GOT3 (cell line): ENCODE measurements at regions not wholly inside any gene's neighbourhood (a gene's known extent, or its start where the extent isn't known, plus 50 kb on each side); places are given as distances from the start of the nearest gene placed in this dataset.

ENCODE experiments used
- DNase-seq: peaks from one replicate; lab custom pipeline; 2025; ENCODE audit warnings: mixed read lengths; lab: John Stamatoyannopoulos, UW

DNA sequence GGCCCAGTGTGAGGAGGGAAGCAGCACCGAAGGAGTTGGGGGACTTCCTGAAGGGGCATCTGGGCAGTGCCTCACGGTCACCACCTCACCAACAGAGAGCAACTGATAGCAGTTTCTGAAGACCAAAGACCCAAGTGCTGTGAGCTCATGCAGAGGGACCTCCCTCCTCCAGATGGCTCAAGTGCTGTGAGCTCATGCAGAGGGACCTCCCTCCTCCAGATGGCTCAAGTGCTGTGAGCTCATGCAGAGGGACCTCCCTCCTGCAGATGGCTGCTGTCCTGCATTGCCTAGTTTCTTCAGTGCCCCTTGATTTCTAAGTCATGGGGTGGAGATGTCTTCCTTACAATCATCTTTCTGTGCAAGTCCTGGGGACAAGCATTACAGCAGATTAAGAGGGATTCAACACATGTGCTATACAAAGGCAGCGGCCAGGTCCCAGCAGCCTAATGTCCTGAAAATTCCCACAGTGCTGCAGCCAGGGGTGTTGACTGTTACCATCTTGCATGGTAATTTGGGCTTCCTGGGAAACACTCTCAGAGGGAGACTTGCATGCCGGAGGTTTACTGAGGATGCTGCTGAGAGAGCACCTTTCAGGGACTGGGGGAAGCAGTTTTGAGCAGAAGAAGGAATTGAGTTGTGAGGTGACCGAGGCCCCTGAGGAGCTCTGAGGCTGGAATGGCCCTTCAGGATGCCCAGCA, 409.3 kb downstream of the GALR1 start:
- DNase-seq, result no peak

GRCh38 chr18:77666613-77667012, 417.0 kb downstream of the GALR1 start:
- DNase-seq, result no peak

- DNase-seq, result no peak
Observed at GRCh38 chr18:77668219-77668618, 418.6 kb downstream of the GALR1 start.

GRCh38 chr18:77669331-77669730, 419.7 kb downstream of the GALR1 start:
- DNase-seq, result no peak

DNA sequence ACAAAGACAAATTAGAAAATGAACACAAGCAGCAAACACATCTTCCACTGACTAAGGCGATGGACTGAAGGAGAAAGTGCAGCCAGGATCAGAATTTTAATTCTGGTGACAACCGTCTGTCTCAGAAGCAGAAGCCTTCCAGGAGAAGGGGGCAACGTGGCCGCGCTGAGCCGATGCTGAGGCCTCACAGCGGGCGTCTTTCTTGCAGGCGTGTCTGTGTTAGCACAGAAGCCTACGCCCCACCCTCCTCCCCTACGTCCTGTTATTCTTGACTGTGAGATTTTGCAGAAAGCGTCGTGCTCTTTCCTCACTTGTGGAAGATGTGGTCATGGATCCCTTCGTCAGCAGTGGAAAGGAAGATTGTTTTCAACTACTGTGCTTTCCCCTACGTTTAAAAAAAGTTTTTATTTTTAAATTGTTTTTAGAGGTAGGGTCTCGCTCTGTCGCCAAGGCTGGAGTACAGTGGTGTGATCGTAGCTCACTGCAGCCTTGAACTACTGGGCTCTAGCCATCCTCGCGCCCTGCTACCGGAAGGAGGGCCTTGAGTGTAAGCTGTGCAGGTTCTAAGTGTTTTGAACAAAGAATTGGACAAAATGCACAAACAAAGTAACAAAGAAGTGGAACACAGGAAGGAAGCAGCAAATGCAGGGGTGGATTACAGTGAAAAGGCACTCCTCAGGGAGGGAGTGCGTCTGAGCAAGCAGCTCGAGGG, 422.0 kb downstream of the GALR1 start:
- no peak for DNase-seq

GRCh38 chr18:77676910-77677309, 427.3 kb downstream of the GALR1 start:
- DNase-seq, result no peak

DNA sequence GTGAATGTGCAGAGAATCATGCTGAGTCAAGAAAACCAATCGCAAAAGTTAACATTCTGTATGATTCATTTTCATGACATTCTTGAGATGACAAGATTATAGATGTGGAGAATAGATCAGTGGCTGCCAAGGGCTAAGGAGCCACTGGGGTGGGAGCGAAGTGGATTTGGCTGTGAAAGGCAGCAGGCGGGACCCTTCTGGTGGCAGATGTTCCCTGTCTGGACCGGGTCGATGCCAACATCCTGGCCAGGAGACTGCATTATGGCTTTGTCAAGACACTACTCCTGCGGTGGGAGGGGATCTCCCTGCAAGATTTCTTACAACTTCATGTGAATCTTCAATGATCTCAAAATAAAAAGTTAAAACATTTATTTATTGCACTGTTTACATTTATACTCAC, 427.9 kb downstream of the GALR1 start:
- no peak for DNase-seq

DNA sequence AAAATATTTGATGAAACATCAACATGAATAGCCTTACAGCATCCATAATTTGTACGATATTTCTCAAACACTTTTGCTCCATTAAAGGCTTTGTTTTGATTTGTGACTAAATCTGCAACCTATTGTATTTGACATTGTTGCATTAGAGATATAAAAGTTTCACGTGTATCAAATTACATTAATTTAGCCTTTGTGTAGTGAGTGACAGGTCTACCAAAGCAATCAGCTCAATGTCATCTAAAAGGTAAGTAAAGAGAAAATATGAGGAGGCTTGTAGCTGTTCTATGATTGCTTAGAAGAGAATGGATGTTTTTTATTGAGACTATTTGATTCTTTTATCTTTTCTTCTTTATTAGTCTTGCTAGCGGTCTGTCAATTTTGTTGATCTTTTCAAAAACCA, 430.2 kb downstream of the GALR1 start:
- DNase-seq, result no peak

- no peak for DNase-seq
Observed at GRCh38 chr18:77700051-77700450, 450.4 kb downstream of the GALR1 start.

- DNase-seq, result no peak
Observed at GRCh38 chr18:77701977-77702376, 452.3 kb downstream of the GALR1 start.

GRCh38 chr18:77702686-77703085, 453.0 kb downstream of the GALR1 start:
- DNase-seq, result no peak

- no peak for DNase-seq
Observed at GRCh38 chr18:77705301-77705700, 455.7 kb downstream of the GALR1 start.

DNA sequence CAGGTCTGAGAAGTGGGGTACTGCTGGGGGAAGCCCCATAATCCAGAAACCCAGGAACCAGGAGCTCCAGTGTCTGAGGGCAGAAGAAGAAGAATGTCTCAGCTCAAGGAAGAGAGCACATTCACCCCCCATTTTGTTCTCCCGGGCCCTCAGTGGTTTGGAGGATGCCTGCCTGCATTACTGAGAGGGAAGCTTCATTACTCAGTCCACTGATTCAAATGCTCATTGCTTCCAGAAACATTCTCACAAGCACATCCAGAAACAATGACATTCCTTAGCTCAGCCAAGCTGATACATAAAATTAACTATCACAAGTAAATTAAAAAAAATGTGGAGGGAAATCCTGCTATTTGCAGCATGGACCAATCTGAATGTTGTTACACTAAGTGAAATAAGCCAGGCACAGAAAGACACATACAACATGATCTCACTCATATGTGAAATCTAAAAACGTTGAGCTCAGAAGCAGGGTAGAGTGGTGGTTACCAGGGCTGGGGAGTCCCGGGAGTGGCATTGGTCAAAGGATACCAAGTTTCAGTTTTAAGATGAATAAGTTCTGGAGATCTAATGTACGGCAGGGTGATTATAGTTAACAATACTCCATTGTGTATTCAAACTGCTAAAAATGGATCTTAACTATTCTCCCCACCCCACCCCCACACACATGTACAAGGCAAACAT, 459.3 kb downstream of the GALR1 start:
- DNase-seq, result no peak

DNA sequence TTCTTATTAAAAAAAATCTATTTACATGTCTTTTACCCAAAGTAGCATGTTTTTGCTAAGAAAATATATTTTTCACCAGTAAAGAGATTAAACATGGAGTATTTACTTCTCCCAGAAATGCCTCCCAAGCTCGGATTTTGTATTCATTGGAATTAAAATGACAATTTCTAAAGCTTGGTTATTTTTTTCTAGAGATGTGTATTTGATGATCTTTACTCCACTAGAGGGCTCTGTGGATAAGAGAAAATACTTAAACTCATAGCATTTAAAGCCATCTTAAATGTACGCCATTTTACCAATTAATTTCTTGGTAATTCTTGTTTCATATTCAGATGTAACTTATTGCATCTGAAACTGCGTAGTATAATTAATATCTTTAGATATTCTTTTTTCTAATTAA, 461.4 kb downstream of the GALR1 start:
- no peak for DNase-seq

DNA sequence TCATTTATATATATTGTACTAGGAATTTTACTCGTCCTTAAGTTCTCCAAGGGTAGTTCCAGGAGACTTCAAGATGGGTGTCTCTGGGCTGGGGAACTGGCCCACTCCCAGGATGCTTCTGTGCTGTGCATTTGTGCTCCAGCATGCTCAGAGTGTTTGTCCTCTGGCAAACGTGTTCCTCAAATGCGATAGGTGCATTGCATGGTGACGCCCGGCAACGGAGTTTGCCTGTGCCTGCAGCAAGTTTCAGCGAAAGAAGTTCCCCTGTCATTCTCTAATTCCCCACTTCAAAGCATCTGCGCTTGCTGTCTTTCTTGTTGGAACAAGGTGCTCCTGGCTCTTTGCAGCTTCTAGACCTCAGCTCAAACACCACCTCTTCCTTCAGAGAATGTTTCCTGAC, 465.1 kb downstream of the GALR1 start:
- DNase-seq, result no peak

- DNase-seq, result no peak
Observed at GRCh38 chr18:77716282-77716681, 466.6 kb downstream of the GALR1 start.

GRCh38 chr18:77733292-77733903, 483.8 kb downstream of the GALR1 start:
- DNase-seq, result no peak

DNA sequence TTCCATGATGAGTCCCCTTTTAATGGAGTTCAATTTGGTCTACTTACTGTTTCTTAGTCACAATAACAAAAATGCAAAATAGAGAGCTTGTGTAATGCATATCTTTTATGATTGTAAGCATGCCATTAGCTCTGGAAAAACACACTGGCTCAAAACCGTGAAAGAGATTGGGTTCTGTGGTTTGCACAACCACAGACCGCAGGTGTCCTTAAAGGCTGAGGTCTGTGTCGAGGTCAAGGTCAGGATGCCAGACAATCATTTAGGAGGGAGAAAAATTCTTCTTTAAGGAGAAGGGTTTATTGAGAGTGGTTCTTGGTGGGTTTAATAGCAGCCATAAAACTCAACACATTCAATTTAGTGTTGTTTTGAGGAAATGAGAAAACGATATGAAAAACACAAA, 487.2 kb downstream of the GALR1 start:
- DNase-seq, result no peak

DNA sequence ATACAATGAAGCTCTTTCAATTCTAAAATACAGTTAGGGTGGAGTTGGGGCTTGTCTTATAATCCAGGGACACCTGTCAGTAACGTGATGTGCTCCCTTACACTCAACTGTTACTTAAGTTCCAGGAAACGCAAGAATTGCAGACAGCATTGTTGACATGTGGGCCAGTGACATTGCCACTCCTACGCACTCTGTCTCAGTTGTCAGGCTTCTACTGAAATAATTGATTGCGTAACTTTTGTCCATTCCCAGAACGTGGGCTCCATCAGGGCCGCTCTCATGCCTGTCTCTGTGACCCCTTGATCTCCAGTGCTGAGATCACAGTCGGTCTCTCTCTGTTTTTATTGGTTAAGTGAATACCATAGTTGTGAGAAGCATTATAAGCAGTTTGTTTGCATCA, 487.8 kb downstream of the GALR1 start:
- no peak for DNase-seq

DNA sequence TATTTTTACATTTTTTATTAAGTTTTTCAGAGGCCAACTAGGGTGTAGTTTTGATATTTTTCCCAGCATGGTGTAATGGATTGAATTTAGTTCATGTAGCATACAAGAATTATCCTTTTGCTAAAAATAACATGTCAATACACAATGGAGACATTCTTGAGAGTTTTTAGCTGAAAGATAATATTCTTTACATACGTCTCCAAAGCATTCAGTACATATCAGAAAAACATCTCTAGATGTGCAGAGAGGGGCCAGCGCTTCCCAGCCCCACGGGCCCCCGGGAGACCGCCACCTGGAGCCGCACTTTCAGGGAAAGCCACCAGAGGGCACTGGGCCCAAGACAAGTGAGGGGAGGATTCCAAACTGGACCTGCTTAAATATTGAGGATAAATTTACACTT, 499.4 kb downstream of the GALR1 start:
- DNase-seq, result no peak

DNA sequence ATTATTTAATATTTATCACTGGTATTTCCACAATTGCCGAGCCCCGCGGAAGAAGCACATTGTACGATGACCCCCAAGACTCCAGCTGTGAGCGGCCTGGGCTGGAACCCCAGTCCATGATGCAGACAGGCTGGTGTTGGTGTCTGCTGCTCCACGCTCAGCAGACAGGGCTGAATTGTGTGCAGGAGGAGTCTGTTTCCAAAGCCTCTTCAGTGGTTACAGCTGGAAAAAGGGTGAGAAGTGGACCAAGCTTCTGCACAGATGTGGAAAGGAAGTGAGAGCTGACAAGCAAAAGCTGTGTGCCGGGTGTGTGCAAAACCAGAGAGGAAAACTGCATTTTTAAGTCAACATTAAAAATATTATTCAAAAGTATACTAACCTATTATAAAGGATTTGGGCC, 500.4 kb downstream of the GALR1 start:
- DNase-seq, result no peak

GRCh38 chr18:77754475-77755044, 504.9 kb downstream of the GALR1 start:
- no peak for DNase-seq
